DMS53 (cell line): ENCODE measurements at regions not wholly inside any gene's neighbourhood (a gene's known extent, or its start where the extent isn't known, plus 50 kb on each side); places are given as distances from the start of the nearest gene placed in this dataset.
"Not testable (repeated sequence)": the region's sequence is repeated elsewhere in the genome, so short reads cannot be mapped to it uniquely, and the experiment has no call there.

ENCODE experiments used
- DNase-seq: peaks from one replicate; lab custom pipeline; 2025; lab: John Stamatoyannopoulos, UW

DNA sequence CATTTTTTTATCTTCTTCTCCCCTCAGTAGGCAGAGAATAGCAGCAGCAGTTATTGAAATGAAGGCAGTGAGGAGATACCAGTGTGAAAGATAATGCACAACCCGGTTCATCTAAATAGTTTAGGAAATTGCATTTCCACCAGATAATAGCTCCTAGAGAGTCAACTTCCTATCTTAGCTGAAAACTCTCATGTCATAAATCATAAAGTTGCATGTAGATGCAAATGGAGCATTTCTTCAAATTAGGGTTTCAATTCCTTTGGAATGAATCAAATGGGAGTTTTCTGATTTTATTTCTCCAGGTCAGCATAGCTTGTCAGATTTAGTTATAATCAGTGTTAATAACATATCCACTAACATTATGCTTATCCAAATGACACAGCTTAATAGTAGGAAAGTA lies 335.3 kb downstream of the CNTNAP4 start:
- DNase-seq: no peak

DNA sequence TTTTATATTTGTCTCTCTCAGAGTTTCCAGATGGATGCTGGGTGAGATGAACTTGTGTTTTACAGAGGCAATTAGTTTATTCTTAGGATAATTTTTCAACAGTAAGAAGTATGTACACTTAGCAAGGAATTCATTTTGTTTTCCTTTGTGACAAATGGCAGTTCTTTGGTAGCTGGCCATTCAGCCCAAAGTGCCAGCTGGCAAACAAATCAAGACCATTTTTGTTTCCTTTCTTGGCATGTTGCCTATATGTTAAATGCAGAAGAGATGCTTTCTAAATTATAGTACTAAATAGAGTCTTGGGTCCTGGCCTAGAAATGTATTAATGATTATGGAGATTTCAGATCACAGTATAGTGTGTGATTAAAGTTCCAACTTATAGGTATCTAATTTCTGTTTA lies 337.1 kb downstream of the CNTNAP4 start:
- DNase-seq: no peak

- DNase-seq: no peak
These were observed 345.7 kb downstream of the CNTNAP4 start for GRCh38 chr16:76622876-76623275.

GRCh38 chr16:76634847-76635697 lies 357.9 kb downstream of the CNTNAP4 start:
- no peak for DNase-seq

GRCh38 chr16:76639685-76640289 lies 362.6 kb downstream of the CNTNAP4 start:
- DNase-seq: peak; percentile 38

DNA sequence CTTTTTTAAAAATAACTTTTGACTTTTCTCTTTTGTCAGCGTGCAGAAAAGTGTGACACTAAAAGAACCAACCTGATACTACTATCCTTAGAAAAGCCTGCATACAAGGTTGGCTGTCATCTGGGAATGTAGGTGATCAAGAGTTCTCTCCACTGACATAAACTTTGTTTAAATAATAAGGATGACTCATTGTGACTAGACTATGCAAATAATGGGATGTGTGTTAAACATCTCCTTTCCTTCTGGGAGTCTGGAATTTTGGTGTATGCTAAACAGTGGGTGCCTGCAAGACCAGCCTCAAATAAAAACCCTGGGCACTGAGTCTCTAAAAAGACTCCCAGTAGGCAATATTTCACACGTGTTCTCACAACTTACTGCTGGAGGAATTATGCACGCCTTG lies 373.4 kb downstream of the CNTNAP4 start:
- peak; percentile 25 for DNase-seq

- peak; percentile 63 for DNase-seq
These were observed 376.3 kb downstream of the CNTNAP4 start for GRCh38 chr16:76653390-76654026.

- DNase-seq: no peak
These were observed 377.1 kb downstream of the CNTNAP4 start for GRCh38 chr16:76654088-76654820.

DNA sequence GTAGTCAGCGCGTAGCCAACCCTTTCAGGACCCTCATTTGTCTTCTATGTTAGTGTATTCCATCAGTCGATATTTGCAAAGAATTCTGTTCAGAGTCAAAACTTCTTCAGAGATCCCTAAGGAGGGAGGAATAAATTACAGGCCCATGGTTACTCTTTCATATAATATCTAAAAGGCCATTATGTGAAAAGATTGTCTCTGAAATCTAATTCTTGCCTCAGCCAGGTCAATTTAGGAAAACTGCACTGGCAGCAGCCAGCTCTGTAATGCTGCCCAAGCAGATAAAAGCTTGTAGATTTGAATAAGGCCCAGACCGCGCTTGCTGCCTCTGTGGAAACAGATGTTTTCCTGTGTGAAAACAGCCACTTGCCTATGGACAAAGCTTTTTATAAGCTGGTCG lies 379.8 kb downstream of the CNTNAP4 start:
- no peak for DNase-seq

- no peak for DNase-seq
These were observed 384.6 kb downstream of the CNTNAP4 start for GRCh38 chr16:76661691-76662235.

- DNase-seq: no peak
These were observed 388.5 kb downstream of the CNTNAP4 start for GRCh38 chr16:76665571-76666275.

DNA sequence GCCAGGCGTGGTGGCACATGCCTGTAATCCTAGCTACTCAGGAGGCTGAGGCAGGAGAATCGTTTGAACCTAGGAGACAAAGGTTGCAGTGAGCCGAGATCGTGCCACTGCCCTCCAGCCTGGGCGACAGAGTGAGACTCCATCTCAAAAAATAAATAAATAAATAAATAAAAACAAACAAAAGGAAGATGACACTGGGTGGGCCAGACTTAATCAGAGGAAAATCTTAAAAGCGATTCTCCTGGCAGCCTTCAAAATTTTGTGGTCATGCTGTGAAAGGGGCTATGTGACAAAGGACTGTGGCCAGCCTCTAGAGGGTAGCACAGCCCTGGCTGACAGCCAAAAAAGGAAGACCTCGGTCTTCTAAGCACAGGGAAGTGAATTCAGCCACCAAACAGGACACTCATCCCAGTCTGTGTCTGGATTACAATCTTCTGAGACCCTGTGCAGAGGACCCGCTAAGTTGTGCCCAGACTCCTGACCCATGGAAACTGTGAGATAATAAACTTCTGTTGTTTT lies 391.1 kb downstream of the CNTNAP4 start:
- peak; percentile 5 for DNase-seq

GRCh38 chr16:76669288-76669687 lies 392.1 kb downstream of the CNTNAP4 start:
- DNase-seq: no peak

DNA sequence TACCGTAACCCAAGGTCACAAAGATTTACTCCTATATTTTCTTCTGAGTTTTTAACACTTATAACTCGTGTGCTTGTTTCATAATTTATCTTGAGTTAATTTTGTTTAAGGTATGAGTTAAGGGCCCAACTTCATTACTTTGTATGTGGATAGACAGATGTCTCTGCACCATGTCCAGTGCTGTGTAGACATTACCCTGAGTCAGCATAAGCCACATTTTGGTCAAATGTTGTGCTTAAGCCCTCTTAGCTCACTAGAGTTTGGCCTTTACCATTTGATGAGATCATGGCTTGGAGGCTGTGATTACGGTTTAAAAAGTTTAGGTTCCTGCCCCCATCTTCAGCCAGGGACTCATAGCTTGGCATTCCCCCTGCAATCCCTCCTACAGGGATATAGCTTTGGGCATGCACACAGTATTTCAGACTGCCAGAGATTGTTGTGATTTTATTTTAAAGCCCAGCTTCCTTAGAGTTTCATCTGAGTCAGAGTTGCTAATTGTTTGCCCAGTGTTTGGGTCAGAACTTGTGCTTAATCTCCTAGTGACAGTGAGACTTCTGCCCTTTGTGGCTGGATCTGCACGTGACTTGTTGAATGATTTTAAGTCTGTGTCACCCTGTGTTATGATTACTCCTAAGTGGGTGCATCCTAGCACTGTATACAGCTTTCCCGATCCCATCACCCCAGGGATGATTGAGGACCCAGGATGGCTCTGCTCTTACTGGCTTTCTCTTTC lies 393.1 kb downstream of the CNTNAP4 start:
- no peak for DNase-seq

GRCh38 chr16:76676356-76676755 lies 399.2 kb downstream of the CNTNAP4 start:
- DNase-seq: peak; percentile 25

DNA sequence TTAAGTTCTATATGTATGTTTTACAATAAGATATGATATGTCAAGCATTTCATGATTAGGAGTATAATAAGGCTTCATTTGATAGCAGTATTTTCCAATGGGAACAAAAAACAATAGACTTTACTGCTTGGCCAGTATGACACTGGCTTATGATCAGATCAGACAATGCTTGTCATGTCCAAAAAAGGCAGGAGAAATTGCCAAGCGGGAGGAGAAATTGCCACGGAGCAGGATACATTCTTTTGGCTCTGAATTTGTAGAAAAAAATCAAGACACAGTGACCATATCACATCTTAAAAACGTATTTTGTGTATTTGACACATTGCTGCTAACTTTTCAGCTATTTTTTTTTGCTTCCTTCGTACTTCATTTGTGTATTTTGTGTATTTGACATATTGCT lies 404.1 kb downstream of the CNTNAP4 start:
- no peak for DNase-seq

DNA sequence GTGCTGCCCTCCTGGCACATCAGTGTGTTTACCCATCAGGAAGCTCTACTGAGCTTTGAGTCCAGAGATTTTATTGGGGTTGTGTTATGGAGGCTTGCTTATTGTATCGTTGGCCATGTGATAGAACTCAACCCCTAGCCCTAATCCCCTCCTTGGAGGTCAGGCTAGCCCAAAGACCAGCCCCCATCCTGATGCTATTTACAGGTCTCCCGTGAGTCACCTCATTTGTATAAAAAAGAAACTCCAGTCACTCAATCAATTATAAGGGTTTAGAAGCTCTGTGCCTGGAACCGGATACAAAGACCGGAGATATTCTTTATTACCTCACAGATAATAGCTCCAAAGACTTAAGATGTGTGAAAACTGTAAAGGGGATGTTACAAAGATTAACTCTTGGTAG lies 405.9 kb downstream of the CNTNAP4 start:
- no peak for DNase-seq

DNA sequence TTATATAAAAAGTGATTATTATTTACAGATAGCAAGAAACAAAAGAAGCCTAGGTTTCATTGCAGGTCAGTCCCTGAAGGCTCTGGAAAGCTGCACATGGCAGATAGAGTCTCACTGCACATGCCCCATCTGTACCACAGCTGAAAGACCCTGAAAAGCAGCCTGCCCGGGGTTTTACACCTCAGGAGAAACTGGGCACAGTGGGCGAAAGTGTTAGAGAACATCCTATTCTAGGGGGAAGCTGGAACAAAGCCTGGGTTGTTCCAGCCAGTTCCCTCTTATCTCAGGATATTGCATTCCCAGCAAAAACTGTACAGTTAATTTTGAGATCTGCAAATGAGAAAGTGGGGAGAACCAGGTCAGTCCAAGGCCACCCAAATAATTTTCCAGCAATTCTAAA lies 419.7 kb downstream of the CNTNAP4 start:
- DNase-seq: no peak

DNA sequence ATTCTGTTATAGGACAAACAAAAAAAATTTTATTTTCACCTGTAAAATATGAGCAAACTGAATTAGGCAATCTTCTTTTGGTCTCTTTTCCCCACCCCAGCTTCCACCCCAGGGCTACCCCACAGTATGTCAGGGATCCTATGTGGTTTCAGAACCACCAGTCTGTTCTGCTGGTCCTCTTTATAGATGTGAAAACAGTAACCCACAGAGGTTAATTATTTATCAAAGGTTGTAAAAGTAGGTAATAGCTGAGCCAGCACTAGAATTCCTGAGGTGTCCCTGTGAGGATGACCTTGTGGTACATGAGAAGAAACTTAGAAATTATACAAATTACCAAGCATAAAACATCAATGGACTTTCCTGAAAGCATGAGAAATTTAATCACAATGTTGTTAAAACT lies 428.7 kb downstream of the CNTNAP4 start:
- no peak for DNase-seq

DNA sequence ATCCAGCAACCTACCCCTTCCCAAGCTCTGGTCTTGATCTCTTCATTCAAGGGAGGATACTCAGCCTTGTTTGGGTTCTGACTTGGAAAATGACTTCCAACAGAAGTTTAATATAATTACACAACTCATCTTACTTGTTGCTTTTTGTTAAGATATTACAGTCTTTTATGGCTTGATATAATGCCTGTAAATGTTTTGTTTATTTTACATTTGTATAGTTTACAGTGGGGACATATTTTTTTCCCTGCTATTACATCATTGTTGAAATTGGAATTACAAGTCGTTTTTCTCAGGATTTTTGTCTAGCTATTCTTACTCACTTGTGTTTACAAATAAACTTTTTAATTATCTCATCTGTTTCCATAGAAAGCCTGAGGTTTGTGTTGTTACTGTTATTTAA lies 436.0 kb downstream of the CNTNAP4 start:
- no peak for DNase-seq

DNA sequence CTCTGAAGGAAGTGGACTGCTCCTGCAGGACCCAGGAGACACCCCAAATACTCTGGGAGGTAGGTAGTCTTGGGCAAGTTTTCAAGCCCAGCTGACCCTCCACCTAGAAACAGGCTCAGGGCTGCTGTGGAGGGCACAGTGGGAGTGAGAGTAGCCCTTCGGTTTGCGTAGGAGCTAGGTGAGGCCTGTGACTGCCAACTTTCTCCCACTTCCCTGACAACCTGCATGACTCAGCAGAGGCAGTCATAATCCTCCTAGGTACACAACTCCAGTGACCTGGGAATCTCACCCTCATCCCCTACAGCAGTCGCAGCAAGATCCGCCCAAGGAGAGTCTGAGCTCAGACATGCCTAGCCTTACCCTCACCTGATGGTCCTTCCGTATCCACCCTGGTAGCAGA lies 439.1 kb downstream of the CNTNAP4 start:
- DNase-seq: not testable (repeated sequence)
